Fibroblast of lung (primary cell): ENCODE measurements at regions not wholly inside any gene's neighbourhood (a gene's known extent, or its start where the extent isn't known, plus 50 kb on each side); places are given as distances from the start of the nearest gene placed in this dataset.

Experiments used
- DNase-seq, 2 donors: peaks; one replicate each; pipeline versions ENCODE4 v3.0.0 to v3.0.0-alpha.2; 2010; ENCODE audit warnings: low read depth in 2 of 2
- H2AFZ ChIP-seq: 2 replicates; pipeline ENCODE4 v1.5.1; 2012; ENCODE audit warnings: low read length, control low read depth, inconsistent platforms
- H3K27ac ChIP-seq: 2 replicates; pipeline ENCODE4 v1.5.1; 2011; ENCODE audit warnings: low read length, control low read depth; ENCODE audit not compliant: insufficient read depth
- H3K27me3 ChIP-seq: 2 replicates; pipeline ENCODE4 v1.5.1; 2011; ENCODE audit warnings: mild to moderate bottlenecking, low read length; ENCODE audit not compliant: control insufficient read depth, insufficient read depth
- H3K36me3 ChIP-seq: 2 replicates; pipeline ENCODE4 v1.5.1; 2011; ENCODE audit warnings: low read length; ENCODE audit not compliant: control insufficient read depth, insufficient read depth
- H3K4me1 ChIP-seq: 2 replicates; pipeline ENCODE4 v1.5.1; 2011; ENCODE audit warnings: low read length; ENCODE audit not compliant: control insufficient read depth, insufficient read depth; ENCODE audit errors: extremely low read depth
- H3K4me2 ChIP-seq: 2 replicates; pipeline ENCODE4 v1.5.1; 2011; ENCODE audit warnings: low read length, control low read depth; ENCODE audit not compliant: insufficient read depth; ENCODE audit errors: extremely low read depth
- H3K4me3 ChIP-seq, 4 experiments: fragments of 200-600 bp in 1 of 4; sonication (generic) in 1 of 4; replicated peaks in 1 of 4; 2 replicates each; pipeline ENCODE4 v1.5.1; 2011 to 2016; ENCODE audit warnings: low read length in 4 of 4, low read depth in 3 of 4, mild to moderate bottlenecking in 3 of 4, control low read depth in 2 of 4, inconsistent platforms in 1 of 4, mixed read lengths in 1 of 4; ENCODE audit not compliant: insufficient read depth in 1 of 4; ENCODE audit errors: control extremely low read depth in 1 of 4
- H3K79me2 ChIP-seq: 2 replicates; pipeline ENCODE4 v1.5.1; 2012; ENCODE audit warnings: mild to moderate bottlenecking, low read length, inconsistent platforms; ENCODE audit not compliant: control insufficient read depth, insufficient read depth
- H3K9ac ChIP-seq: 2 replicates; pipeline ENCODE4 v1.5.1; 2011; ENCODE audit warnings: mild to moderate bottlenecking, low read length, control low read depth; ENCODE audit not compliant: insufficient read depth
- H3K9me3 ChIP-seq: 2 replicates; pipeline ENCODE4 v1.5.1; 2012; ENCODE audit warnings: low read depth, low read length; ENCODE audit not compliant: control insufficient read depth, insufficient read depth
- H4K20me1 ChIP-seq: 2 replicates; pipeline ENCODE4 v1.5.1; 2011; ENCODE audit warnings: low read length; ENCODE audit not compliant: control insufficient read depth, insufficient read depth; ENCODE audit errors: extremely low read depth
- CTCF ChIP-seq, 2 donors: IDR thresholded peaks in 1 of 2; conservative IDR thresholded peaks in 1 of 2; 1 replicate in 1 of 2; 2 replicates in 1 of 2; pipeline ENCODE4 v1.5.1; 2011 to 2012; ENCODE audit warnings: low read length in 2 of 2, control low read depth in 1 of 2, inconsistent platforms in 1 of 2, low read depth in 1 of 2, mild to moderate bottlenecking in 1 of 2
- EZH2 ChIP-seq: IDR thresholded peaks from 2 replicates; pipeline ENCODE4 v1.5.1; 2012; ENCODE audit warnings: low read length, control low read depth, mild to moderate bottlenecking; ENCODE audit errors: missing control alignments

- H3K4me3 ChIP-seq: no peak overlapping the region
- no peaks in the 10 kb centered on the region for H3K36me3 ChIP-seq
- H3K9me3 ChIP-seq: no peaks in the 10 kb centered on the region
- no peak overlapping the region for H3K27ac ChIP-seq
- no peaks in the 10 kb centered on the region for H4K20me1 ChIP-seq
- no peak overlapping the region for H2AFZ ChIP-seq
- no peak overlapping the region for H3K4me2 ChIP-seq
- H3K4me1 ChIP-seq: no peaks in the 10 kb centered on the region
- no peak overlapping the region for H3K9ac ChIP-seq
- no peaks in the 10 kb centered on the region for H3K27me3 ChIP-seq
- H3K79me2 ChIP-seq: no peaks in the 10 kb centered on the region
- TF ChIP-seq CTCF (conservative IDR thresholded peaks at IDR 0.05 in 1 of 2, IDR thresholded peaks at IDR 0.05 in 1 of 2; ENCODE audit: low read depth in 1 of 2, low read length in 2 of 2): no peak
- no peak for TF ChIP-seq EZH2
- no peak for DNase-seq
These were observed 251.3 kb upstream of the GBE1 start for GRCh38 chr3:82012775-82013174.

GRCh38 chr3:82011336-82011735 is 249.9 kb upstream of the GBE1 start:
- no peak overlapping the region for H3K4me3 ChIP-seq
- H3K9me3 ChIP-seq: no peaks in the 10 kb centered on the region
- H3K79me2 ChIP-seq: no peaks in the 10 kb centered on the region
- H3K9ac ChIP-seq: no peak overlapping the region
- TF ChIP-seq EZH2: no peak
- no peak for TF ChIP-seq CTCF (conservative IDR thresholded peaks at IDR 0.05 in 1 of 2, IDR thresholded peaks at IDR 0.05 in 1 of 2; ENCODE audit: low read depth in 1 of 2, low read length in 2 of 2)
- no peak overlapping the region for H2AFZ ChIP-seq
- no peaks in the 10 kb centered on the region for H3K4me1 ChIP-seq
- no peak for DNase-seq
- H4K20me1 ChIP-seq: no peaks in the 10 kb centered on the region
- H3K4me2 ChIP-seq: no peak overlapping the region
- no peak overlapping the region for H3K27ac ChIP-seq
- H3K27me3 ChIP-seq: no peaks in the 10 kb centered on the region
- no peaks in the 10 kb centered on the region for H3K36me3 ChIP-seq

- Histone ChIP-seq H3K79me2 (no peaks in the 10 kb centered on the region), H2AFZ (no peak overlapping the region), H3K9me3 (no peaks in the 10 kb centered on the region), H3K4me1 (no peaks in the 10 kb centered on the region), H3K9ac (no peak overlapping the region), H3K36me3 (no peaks in the 10 kb centered on the region), H3K27me3 (no peaks in the 10 kb centered on the region), H4K20me1 (no peaks in the 10 kb centered on the region), H3K27ac (no peak overlapping the region), H3K4me3 (no peak overlapping the region), H3K4me2 (no peak overlapping the region)
- no peak for TF ChIP-seq CTCF (conservative IDR thresholded peaks at IDR 0.05 in 1 of 2, IDR thresholded peaks at IDR 0.05 in 1 of 2; ENCODE audit: low read depth in 1 of 2, low read length in 2 of 2)
- no peak for TF ChIP-seq EZH2
- DNase-seq: no peak
These were observed 243.8 kb upstream of the GBE1 start for GRCh38 chr3:82005266-82005665.
